ENCODE measurements at regions not wholly inside any gene's neighbourhood (a gene's known extent, or its start where the extent isn't known, plus 50 kb on each side); places are given as distances from the start of the nearest gene placed in this dataset.

DNA sequence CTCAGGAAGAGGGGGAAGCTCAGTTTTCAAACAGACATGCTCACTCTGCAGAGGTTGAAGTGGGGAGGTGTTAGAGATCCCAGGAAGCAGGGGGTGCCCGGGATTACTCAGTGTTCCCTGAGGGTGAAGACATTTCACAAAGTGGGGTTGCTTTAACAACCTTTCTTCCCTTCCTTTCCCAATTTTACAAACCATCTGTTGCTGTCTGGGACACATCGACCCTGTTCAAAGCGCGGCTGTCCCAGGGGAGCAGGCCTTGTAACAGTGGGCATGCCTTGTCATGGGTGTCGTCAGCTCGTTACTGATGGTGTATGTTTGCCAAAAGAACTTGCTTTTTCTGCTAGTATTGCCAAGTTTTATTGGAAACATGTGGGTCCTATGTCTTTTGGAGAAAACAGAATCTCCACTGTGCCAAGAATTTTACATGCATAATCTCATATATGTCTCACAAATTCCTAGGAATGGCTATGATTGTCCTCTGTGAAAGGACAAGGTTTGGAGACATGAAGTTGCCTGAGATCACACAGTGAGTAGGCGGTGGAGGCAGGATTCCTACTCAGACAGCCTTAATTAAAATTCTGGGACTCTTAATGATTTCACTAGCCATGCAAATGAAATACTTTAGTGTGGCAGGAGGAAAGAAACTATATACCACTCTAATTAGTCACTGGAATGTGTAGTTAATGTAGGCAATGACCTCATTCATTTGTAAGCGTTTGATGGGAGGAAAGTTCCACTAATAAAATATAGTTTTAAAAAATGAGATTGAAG lies 198.9 kb downstream of the NXNL2 start:
- TF ChIP-seq, protein P1, sequence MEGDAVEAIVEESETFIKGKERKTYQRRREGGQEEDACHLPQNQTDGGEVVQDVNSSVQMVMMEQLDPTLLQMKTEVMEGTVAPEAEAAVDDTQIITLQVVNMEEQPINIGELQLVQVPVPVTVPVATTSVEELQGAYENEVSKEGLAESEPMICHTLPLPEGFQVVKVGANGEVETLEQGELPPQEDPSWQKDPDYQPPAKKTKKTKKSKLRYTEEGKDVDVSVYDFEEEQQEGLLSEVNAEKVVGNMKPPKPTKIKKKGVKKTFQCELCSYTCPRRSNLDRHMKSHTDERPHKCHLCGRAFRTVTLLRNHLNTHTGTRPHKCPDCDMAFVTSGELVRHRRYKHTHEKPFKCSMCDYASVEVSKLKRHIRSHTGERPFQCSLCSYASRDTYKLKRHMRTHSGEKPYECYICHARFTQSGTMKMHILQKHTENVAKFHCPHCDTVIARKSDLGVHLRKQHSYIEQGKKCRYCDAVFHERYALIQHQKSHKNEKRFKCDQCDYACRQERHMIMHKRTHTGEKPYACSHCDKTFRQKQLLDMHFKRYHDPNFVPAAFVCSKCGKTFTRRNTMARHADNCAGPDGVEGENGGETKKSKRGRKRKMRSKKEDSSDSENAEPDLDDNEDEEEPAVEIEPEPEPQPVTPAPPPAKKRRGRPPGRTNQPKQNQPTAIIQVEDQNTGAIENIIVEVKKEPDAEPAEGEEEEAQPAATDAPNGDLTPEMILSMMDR (IDR thresholded peaks at IDR 0.05): no peak
- TF ChIP-seq, protein P2, sequence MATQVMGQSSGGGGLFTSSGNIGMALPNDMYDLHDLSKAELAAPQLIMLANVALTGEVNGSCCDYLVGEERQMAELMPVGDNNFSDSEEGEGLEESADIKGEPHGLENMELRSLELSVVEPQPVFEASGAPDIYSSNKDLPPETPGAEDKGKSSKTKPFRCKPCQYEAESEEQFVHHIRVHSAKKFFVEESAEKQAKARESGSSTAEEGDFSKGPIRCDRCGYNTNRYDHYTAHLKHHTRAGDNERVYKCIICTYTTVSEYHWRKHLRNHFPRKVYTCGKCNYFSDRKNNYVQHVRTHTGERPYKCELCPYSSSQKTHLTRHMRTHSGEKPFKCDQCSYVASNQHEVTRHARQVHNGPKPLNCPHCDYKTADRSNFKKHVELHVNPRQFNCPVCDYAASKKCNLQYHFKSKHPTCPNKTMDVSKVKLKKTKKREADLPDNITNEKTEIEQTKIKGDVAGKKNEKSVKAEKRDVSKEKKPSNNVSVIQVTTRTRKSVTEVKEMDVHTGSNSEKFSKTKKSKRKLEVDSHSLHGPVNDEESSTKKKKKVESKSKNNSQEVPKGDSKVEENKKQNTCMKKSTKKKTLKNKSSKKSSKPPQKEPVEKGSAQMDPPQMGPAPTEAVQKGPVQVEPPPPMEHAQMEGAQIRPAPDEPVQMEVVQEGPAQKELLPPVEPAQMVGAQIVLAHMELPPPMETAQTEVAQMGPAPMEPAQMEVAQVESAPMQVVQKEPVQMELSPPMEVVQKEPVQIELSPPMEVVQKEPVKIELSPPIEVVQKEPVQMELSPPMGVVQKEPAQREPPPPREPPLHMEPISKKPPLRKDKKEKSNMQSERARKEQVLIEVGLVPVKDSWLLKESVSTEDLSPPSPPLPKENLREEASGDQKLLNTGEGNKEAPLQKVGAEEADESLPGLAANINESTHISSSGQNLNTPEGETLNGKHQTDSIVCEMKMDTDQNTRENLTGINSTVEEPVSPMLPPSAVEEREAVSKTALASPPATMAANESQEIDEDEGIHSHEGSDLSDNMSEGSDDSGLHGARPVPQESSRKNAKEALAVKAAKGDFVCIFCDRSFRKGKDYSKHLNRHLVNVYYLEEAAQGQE (IDR thresholded peaks at IDR 0.05; ENCODE audit: low read depth, low read length): no peak
- TF ChIP-seq, protein P3, sequence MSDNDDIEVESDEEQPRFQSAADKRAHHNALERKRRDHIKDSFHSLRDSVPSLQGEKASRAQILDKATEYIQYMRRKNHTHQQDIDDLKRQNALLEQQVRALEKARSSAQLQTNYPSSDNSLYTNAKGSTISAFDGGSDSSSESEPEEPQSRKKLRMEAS (IDR thresholded peaks at IDR 0.05; ENCODE audit: low read depth): no peak
- TF ChIP-seq FOXM1 (IDR thresholded peaks at IDR 0.05; ENCODE audit: low read depth): no peak
- TF ChIP-seq JUND (IDR thresholded peaks at IDR 0.05): no peak
- no peak for TF ChIP-seq RFX5 (IDR thresholded peaks at IDR 0.05; ENCODE audit: low read length)
- no peak for TF ChIP-seq POLR2AphosphoS5 (IDR thresholded peaks at IDR 0.05; ENCODE audit: low read depth, low read length)
- TF ChIP-seq FOXJ3 (CRISPR knock-in tag; IDR thresholded peaks at IDR 0.05): no peak
- TF ChIP-seq TAF1 (IDR thresholded peaks at IDR 0.05; ENCODE audit: borderline replicate concordance, low read depth, low read length): no peak
